K562 (cell line): ENCODE measurements at regions not wholly inside any gene's neighbourhood (a gene's known extent, or its start where the extent isn't known, plus 50 kb on each side); places are given as distances from the start of the nearest gene placed in this dataset.

ENCODE experiments used
- ATAC-seq: fragments of 200-7000 bp; cut with Tn5 transposase; 3 replicates; pipeline ENCODE4 v1.9.1; 2020; ENCODE audit warnings: moderate library complexity
- BruUV-seq: library from RNA; stranded (reverse); fragments of 400-500 nt; replicated peaks from 2 replicates; lab custom pipeline; 2021; lab: Mats Ljungman, UMichigan
- CTCF ChIA-PET: fragments of 300-600 bp; formaldehyde crosslinking; extraction: SDS; loops from one replicate; lab custom pipeline; 2021; ENCODE audit warnings: low intra/inter-chr PET ratio; lab: Yijun Ruan, JAX
- POLR2A ChIA-PET: fragments of 300-600, 350-650 bp; sonication (Branson Sonifier 250); formaldehyde crosslinking; extraction: SDS; loops from one replicate; lab custom pipeline; 2021; ENCODE audit warnings: antibody characterized with exemption, inconsistent platforms; lab: Yijun Ruan, JAX
- DNase-seq, 4 experiments: peaks; one replicate each; pipeline versions ENCODE4 v3.0.0 to v3.0.0-alpha.2; 2011 to 2018; ENCODE audit warnings: low spot score in 3 of 4, mixed read lengths in 3 of 4; ENCODE audit errors: extremely low read depth in 1 of 4
- FAIRE-seq: peaks from 2 replicates; lab custom pipeline; 2011; peaks lifted over from hg19 to GRCh38; lab: Jason Lieb, UNC
- H2AFZ ChIP-seq: 2 replicates; pipeline ENCODE4 v1.6.0; 2011; ENCODE audit warnings: low read depth, low read length, control low read depth, inconsistent platforms
- H3K27ac ChIP-seq: fragments of 200-600 bp; 3 replicates; pipeline ENCODE4 v1.8.0; 2011; ENCODE audit warnings: low read depth, mild to moderate bottlenecking, control low read depth, inconsistent platforms, low read length, moderate library complexity, mixed read lengths; ENCODE audit errors: extremely low read depth
- H3K27me3 ChIP-seq, 2 experiments: fragments of 300-600 bp in 1 of 2; 2 replicates in 1 of 2; 3 replicates in 1 of 2; pipeline versions ENCODE4 v1.6.0 to v1.8.0; 2011; ENCODE audit warnings: inconsistent platforms in 2 of 2, low read length in 2 of 2, mild to moderate bottlenecking in 1 of 2, mixed read lengths in 1 of 2, moderate library complexity in 1 of 2; ENCODE audit not compliant: control insufficient read depth in 2 of 2, insufficient read depth in 2 of 2
- H3K36me3 ChIP-seq: fragments of 300-600 bp; 3 replicates; pipeline ENCODE4 v1.8.0; 2011; ENCODE audit warnings: mild to moderate bottlenecking, low read length, inconsistent platforms; ENCODE audit not compliant: control insufficient read depth, insufficient read depth
- H3K4me1 ChIP-seq, 2 experiments: fragments of 200-600 bp in 1 of 2; replicated peaks in 1 of 2; 2 replicates in 1 of 2; 3 replicates in 1 of 2; pipeline versions ENCODE4 v1.5.1 to v1.8.0; 2011; ENCODE audit warnings: inconsistent platforms in 2 of 2, low read length in 2 of 2, mild to moderate bottlenecking in 1 of 2, mixed read lengths in 1 of 2, moderate library complexity in 1 of 2; ENCODE audit not compliant: control insufficient read depth in 2 of 2, insufficient read depth in 2 of 2
- H3K4me2 ChIP-seq: 2 replicates; pipeline ENCODE4 v1.6.1; 2011; ENCODE audit warnings: low read length, control low read depth, inconsistent platforms, mixed read lengths; ENCODE audit not compliant: insufficient read depth
- H3K4me3 ChIP-seq: fragments of 200-600 bp; sonication (generic), shearing (Covaris generic); 2 replicates; pipeline ENCODE4 v1.5.1; 2016; ENCODE audit warnings: control low read depth, inconsistent platforms
- H3K79me2 ChIP-seq: fragments of 200-600 bp; 3 replicates; pipeline ENCODE4 v1.8.0; 2011; ENCODE audit warnings: low read length, inconsistent platforms; ENCODE audit not compliant: control insufficient read depth, insufficient read depth
- H3K9ac ChIP-seq, 2 experiments: 2 replicates each; pipeline versions ENCODE4 v1.6.0 to v1.6.1; 2011; ENCODE audit warnings: low read depth in 2 of 2, low read length in 2 of 2, control low read depth in 1 of 2, inconsistent platforms in 1 of 2, mild to moderate bottlenecking in 1 of 2, mixed read lengths in 1 of 2; ENCODE audit not compliant: insufficient read depth in 1 of 2
- H3K9me1 ChIP-seq: one replicate; pipeline ENCODE4 v1.6.0; 2011; ENCODE audit warnings: inconsistent platforms, mild to moderate bottlenecking, low read length, moderate library complexity; ENCODE audit not compliant: control insufficient read depth, insufficient read depth
- H3K9me3 ChIP-seq: replicated peaks from 2 replicates; pipeline ENCODE4 v1.5.1; 2011; ENCODE audit warnings: low read depth, low read length, inconsistent platforms; ENCODE audit not compliant: control insufficient read depth, insufficient read depth
- H4K20me1 ChIP-seq: replicated peaks from 2 replicates; pipeline ENCODE4 v1.6.1; 2011; ENCODE audit warnings: low read length, inconsistent platforms, mixed read lengths; ENCODE audit not compliant: control insufficient read depth, insufficient read depth
- ATF4 ChIP-seq: fragments of 450-650 bp; formaldehyde crosslinking; IDR thresholded peaks from 2 replicates; pipeline ENCODE4 v1.4.0; 2022; ENCODE audit warnings: mild to moderate bottlenecking, moderate library complexity
- CHD2 ChIP-seq: IDR thresholded peaks from 2 replicates; pipeline ENCODE4 v1.6.1; 2011; ENCODE audit warnings: low read depth, low read length
- DDX20 ChIP-seq: fragments of 450-650 bp; IDR thresholded peaks from 2 replicates; pipeline ENCODE4 v1.6.1; 2016; ENCODE audit warnings: missing genetic modification characterization, low read depth, mild to moderate bottlenecking, missing compliant biosample characterization, moderate library complexity
- DIDO1 ChIP-seq: fragments of 450-650 bp; IDR thresholded peaks from 2 replicates; pipeline ENCODE4 v1.6.1; 2016; ENCODE audit warnings: low read depth, missing biosample characterization, missing genetic modification characterization
- EGR1 ChIP-seq: fragments of 450-650 bp; conservative IDR thresholded peaks from 2 replicates; pipeline ENCODE4 v1.6.1; 2017; ENCODE audit warnings: mild to moderate bottlenecking
- ETV1 ChIP-seq: fragments of 450-650 bp; conservative IDR thresholded peaks from 2 replicates; pipeline ENCODE4 v1.6.1; 2016; ENCODE audit warnings: missing genetic modification characterization, control low read depth, low read depth, missing compliant biosample characterization
- MBD2 ChIP-seq: sonication (generic); IDR thresholded peaks from 2 replicates; pipeline ENCODE4 v1.6.1; 2016; ENCODE audit warnings: low read depth, borderline replicate concordance
- MITF ChIP-seq: IDR thresholded peaks from 2 replicates; pipeline ENCODE4 v1.6.1; 2014; ENCODE audit warnings: antibody characterized with exemption
- MLX ChIP-seq, 2 experiments: fragments of 450-650 bp in 1 of 2; sonication (generic) in 1 of 2; formaldehyde crosslinking; conservative IDR thresholded peaks; 2 replicates each; pipeline versions ENCODE4 v1.4.0 to v1.8.1; 2020 to 2022; ENCODE audit warnings: mild to moderate bottlenecking in 1 of 2, missing genetic modification reagents in 1 of 2
- MYNN ChIP-seq, 2 experiments: sonication (generic); formaldehyde crosslinking in 1 of 2; IDR thresholded peaks; 2 replicates each; pipeline versions ENCODE4 v1.5.0 to v1.6.1; 2016 to 2020; ENCODE audit warnings: antibody characterized with exemption in 1 of 2, missing genetic modification reagents in 1 of 2
- RBM34 ChIP-seq: fragments of 200-400 bp; formaldehyde crosslinking; IDR thresholded peaks from 2 replicates; pipeline ENCODE4 v1.6.1; 2018; ENCODE audit warnings: low read length, borderline replicate concordance; ENCODE audit not compliant: insufficient read depth
- TCF7 ChIP-seq: sonication (generic); IDR thresholded peaks from 2 replicates; pipeline ENCODE4 v1.6.1; 2016; ENCODE audit warnings: antibody characterized with exemption, borderline replicate concordance
- ZBTB34 ChIP-seq: fragments of 250-450 bp; sonication (Bioruptor Pico); IDR thresholded peaks from 2 replicates; pipeline ENCODE4 v1.8.0; 2021; ENCODE audit warnings: mild to moderate bottlenecking, moderate library complexity
- ZNF143 ChIP-seq: sonication (generic); formaldehyde crosslinking; IDR thresholded peaks from 2 replicates; pipeline ENCODE4 v1.9.0; 2022; ENCODE audit warnings: mild to moderate bottlenecking, missing genetic modification reagents
- WGBS: fragments of 100-300 bp; shearing (Covaris generic); methylation state at CpG from one replicate; pipeline ENCODE4 v1.1.6; 2016; ENCODE audit warnings: low coverage, mixed read lengths; ENCODE audit not compliant: insufficient coverage; ENCODE audit errors: missing lambda C conversion rate; 5-methylcytosine and 5-hydroxymethylcytosine counted together
- in situ Hi-C: fragments of 300-500 bp; cut with MboI; formaldehyde crosslinking; loops from 4 replicates; pipeline ENCODE4 v1.15.0; 2018; ENCODE audit warnings: inconsistent platforms, mixed read lengths
- intact Hi-C: fragments of 100-400 bp; cut with micrococcal nuclease; formaldehyde crosslinking; loops from 2 replicates; pipeline ENCODE4 v1.14.2; 2022

- no peak for FAIRE-seq
- H2AFZ ChIP-seq: no peak overlapping the region
Measured at GRCh38 chr2:12096788-12097449, 350.5 kb downstream of the LPIN1 start.

More at GRCh38 chr2:12096788-12097449, 350.5 kb downstream of the LPIN1 start:
- Histone ChIP-seq H3K4me2 (no peak overlapping the region), H3K9ac (no peak overlapping the region), H3K79me2 (no peaks in the 10 kb centered on the region), H3K4me3 (no peak overlapping the region), H3K4me1 (peaks cover 0 to 7% of the 10 kb centered on the region in 2 experiments; a peak in 3 of 5 replicates), H3K9me3 (no peaks in the 10 kb centered on the region), H3K9me1 (no peaks in the 10 kb centered on the region), H3K27me3 (no peaks in the 10 kb centered on the region), H3K27ac (no peak overlapping the region), H3K36me3 (no peaks in the 10 kb centered on the region), H4K20me1 (no peaks in the 10 kb centered on the region)
- TF ChIP-seq ZNF143 (CRISPR knock-in tag) (no peak), EGR1 (no peak), ZBTB34 (CRISPR knock-in tag) (no peak), TCF7 (no peak), RBM34 (no peak), MITF (no peak), CHD2 (no peak), MBD2 (no peak), DDX20 (tag) (no peak), ATF4 (CRISPR knock-in tag) (no peak), DIDO1 (tag) (no peak), MYNN (IDR thresholded peaks at IDR 0.05) (no peak), MYNN (CRISPR knock-in tag; IDR thresholded peaks at IDR 0.05) (no peak), ETV1 (no peak), MLX (CRISPR knock-in tag; conservative IDR thresholded peaks at IDR 0.05) (no peak)
- in situ Hi-C loops: no loop called here
- ChIA-PET CTCF (no interaction called here), POLR2A (interaction anchor here (0.7 to 2.3 kb wide), 5 partner anchors 8 to 619 kb away, joined by 3 to 6 read pairs (median 3); partner anchors contain the start of gene TRIB2)
- no TSS peak for BruUV-seq
- intact Hi-C loops: no loop called here
- WGBS: 54% methylated on average over 7 of the region's 7 CpGs
- no peak for DNase-seq
- no peak for ATAC-seq
